ENCODE measurements at regions not wholly inside any gene's neighbourhood (a gene's known extent, or its start where the extent isn't known, plus 50 kb on each side); places are given as distances from the start of the nearest gene placed in this dataset.

DNA sequence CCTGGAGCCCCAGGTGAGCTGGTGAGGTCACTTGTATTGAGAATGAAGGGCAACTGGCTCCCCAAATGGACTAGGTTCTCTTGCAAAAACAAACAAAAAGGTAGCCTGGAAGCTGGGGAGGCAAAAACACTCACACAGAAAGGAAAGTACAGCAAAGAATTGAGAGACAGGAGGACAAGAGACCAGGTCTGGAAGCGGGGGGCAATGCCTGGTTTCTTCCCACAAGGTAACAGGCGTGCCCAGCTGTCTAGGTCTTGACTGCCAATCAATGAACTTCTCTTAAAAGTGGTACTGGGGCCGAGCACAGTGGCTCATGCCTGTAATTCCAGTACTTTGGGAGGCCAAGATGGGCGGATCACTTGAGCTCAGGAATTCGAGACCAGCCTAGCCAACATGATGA is 356.4 kb upstream of the TSHZ3 start:
- Histone ChIP-seq H3K4me2 (no peak overlapping the region), H3K79me2 (ENCODE audit: insufficient read depth) (no peaks in the 10 kb centered on the region), H3K9me2 (no peaks in the 10 kb centered on the region), H3K9me3 (no peaks in the 10 kb centered on the region), H3K4me1 (ENCODE audit: control insufficient read depth in 1 of 2, insufficient read depth in 2 of 2, low read depth in 1 of 2, low read length in 1 of 2) (no peaks in the 10 kb centered on the region), H3F3A (replicated peaks; ENCODE audit: insufficient read depth) (no peaks in the 10 kb centered on the region), H2AFZ (ENCODE audit: low read depth) (no peak overlapping the region), H3K27me3 (ENCODE audit: insufficient read depth) (no peaks in the 10 kb centered on the region), H3K36me3 (replicated peaks in 1 of 2; ENCODE audit: control insufficient read depth in 1 of 2, insufficient read depth in 2 of 2, low read length in 1 of 2) (no peaks in the 10 kb centered on the region), H3K4me3 (ENCODE audit: low read depth in 2 of 2, low read length in 1 of 2) (no peak overlapping the region), H4K20me1 (ENCODE audit: insufficient read depth) (no peaks in the 10 kb centered on the region), H3K27ac (ENCODE audit: low read depth in 2 of 2, low read length in 1 of 2) (no peak overlapping the region), H3K9ac (no peak overlapping the region)
- WGBS (ENCODE audit: low lambda C conversion rate) = 19% methylated on average over 5 of the region's 5 CpGs
- POLR2A ChIA-PET = no interaction called here
- TF ChIP-seq RAD21 (IDR thresholded peaks at IDR 0.05; ENCODE audit: low read length) = no peak
- no peak for TF ChIP-seq JUND (IDR thresholded peaks at IDR 0.05)
- TF ChIP-seq CHD2 (IDR thresholded peaks at IDR 0.05; ENCODE audit: low read length, partially characterized antibody) = no peak
- TF ChIP-seq FOXJ3 (CRISPR knock-in tag; IDR thresholded peaks at IDR 0.05) = no peak
- no peak for TF ChIP-seq GATA2 (CRISPR knock-in tag; IDR thresholded peaks at IDR 0.05)
- TF ChIP-seq, protein P1, sequence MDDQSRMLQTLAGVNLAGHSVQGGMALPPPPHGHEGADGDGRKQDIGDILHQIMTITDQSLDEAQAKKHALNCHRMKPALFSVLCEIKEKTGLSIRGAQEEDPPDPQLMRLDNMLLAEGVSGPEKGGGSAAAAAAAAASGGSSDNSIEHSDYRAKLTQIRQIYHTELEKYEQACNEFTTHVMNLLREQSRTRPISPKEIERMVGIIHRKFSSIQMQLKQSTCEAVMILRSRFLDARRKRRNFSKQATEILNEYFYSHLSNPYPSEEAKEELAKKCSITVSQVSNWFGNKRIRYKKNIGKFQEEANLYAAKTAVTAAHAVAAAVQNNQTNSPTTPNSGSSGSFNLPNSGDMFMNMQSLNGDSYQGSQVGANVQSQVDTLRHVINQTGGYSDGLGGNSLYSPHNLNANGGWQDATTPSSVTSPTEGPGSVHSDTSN (IDR thresholded peaks at IDR 0.05) = no peak
- no peak for TF ChIP-seq RXRA (IDR thresholded peaks at IDR 0.05; ENCODE audit: borderline replicate concordance, low read depth)
- TF ChIP-seq MEF2A (IDR thresholded peaks at IDR 0.05; ENCODE audit: borderline replicate concordance, low read depth) = no peak
- no peak for TF ChIP-seq TAF1 (IDR thresholded peaks at IDR 0.05; ENCODE audit: borderline replicate concordance, low read depth, low read length)
- TF ChIP-seq, protein P2, sequence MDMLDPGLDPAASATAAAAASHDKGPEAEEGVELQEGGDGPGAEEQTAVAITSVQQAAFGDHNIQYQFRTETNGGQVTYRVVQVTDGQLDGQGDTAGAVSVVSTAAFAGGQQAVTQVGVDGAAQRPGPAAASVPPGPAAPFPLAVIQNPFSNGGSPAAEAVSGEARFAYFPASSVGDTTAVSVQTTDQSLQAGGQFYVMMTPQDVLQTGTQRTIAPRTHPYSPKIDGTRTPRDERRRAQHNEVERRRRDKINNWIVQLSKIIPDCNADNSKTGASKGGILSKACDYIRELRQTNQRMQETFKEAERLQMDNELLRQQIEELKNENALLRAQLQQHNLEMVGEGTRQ (IDR thresholded peaks at IDR 0.05; ENCODE audit: borderline replicate concordance, low read depth, low read length) = no peak
- no peak for TF ChIP-seq EP300 (IDR thresholded peaks at IDR 0.05; ENCODE audit: borderline replicate concordance in 1 of 2, low read depth in 1 of 2, low read length in 1 of 2)
- no peak for TF ChIP-seq NRF1 (IDR thresholded peaks at IDR 0.05; ENCODE audit: low read depth, low read length)
- no peak for TF ChIP-seq TCF12 (IDR thresholded peaks at IDR 0.05)
- TF ChIP-seq, protein P3, sequence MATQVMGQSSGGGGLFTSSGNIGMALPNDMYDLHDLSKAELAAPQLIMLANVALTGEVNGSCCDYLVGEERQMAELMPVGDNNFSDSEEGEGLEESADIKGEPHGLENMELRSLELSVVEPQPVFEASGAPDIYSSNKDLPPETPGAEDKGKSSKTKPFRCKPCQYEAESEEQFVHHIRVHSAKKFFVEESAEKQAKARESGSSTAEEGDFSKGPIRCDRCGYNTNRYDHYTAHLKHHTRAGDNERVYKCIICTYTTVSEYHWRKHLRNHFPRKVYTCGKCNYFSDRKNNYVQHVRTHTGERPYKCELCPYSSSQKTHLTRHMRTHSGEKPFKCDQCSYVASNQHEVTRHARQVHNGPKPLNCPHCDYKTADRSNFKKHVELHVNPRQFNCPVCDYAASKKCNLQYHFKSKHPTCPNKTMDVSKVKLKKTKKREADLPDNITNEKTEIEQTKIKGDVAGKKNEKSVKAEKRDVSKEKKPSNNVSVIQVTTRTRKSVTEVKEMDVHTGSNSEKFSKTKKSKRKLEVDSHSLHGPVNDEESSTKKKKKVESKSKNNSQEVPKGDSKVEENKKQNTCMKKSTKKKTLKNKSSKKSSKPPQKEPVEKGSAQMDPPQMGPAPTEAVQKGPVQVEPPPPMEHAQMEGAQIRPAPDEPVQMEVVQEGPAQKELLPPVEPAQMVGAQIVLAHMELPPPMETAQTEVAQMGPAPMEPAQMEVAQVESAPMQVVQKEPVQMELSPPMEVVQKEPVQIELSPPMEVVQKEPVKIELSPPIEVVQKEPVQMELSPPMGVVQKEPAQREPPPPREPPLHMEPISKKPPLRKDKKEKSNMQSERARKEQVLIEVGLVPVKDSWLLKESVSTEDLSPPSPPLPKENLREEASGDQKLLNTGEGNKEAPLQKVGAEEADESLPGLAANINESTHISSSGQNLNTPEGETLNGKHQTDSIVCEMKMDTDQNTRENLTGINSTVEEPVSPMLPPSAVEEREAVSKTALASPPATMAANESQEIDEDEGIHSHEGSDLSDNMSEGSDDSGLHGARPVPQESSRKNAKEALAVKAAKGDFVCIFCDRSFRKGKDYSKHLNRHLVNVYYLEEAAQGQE (IDR thresholded peaks at IDR 0.05; ENCODE audit: low read depth, low read length) = no peak
- TF ChIP-seq EZH2phosphoT487 (IDR thresholded peaks at IDR 0.05; ENCODE audit: borderline replicate concordance, low read depth) = no peak
- TF ChIP-seq, protein P4, sequence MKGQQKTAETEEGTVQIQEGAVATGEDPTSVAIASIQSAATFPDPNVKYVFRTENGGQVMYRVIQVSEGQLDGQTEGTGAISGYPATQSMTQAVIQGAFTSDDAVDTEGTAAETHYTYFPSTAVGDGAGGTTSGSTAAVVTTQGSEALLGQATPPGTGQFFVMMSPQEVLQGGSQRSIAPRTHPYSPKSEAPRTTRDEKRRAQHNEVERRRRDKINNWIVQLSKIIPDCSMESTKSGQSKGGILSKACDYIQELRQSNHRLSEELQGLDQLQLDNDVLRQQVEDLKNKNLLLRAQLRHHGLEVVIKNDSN (IDR thresholded peaks at IDR 0.05; ENCODE audit: borderline replicate concordance, low read depth) = no peak
- CTCF ChIA-PET = interaction anchor here (1.0 kb wide), 1 partner anchor 519 kb away, joined by 4 read pairs; no protein-coding TSS in a partner anchor
- no peak for DNase-seq

Data from SK-N-SH (cell line).